VCaP (cell line): ENCODE measurements at regions not wholly inside any gene's neighbourhood (a gene's known extent, or its start where the extent isn't known, plus 50 kb on each side); places are given as distances from the start of the nearest gene placed in this dataset.
"Not testable (repeated sequence)": the region's sequence is repeated elsewhere in the genome, so short reads cannot be mapped to it uniquely, and the experiment has no call there.

Experiments used
- H3K27ac ChIP-seq: fragments of 450-650 bp; 2 replicates; pipeline ENCODE4 v1.5.1; 2017
- CTCF ChIP-seq: fragments of 450-650 bp; conservative IDR thresholded peaks from 2 replicates; pipeline ENCODE4 v1.5.1; 2017; ENCODE audit warnings: mild to moderate bottlenecking, moderate library complexity

- H3K27ac ChIP-seq, result no peak overlapping the region
- TF ChIP-seq CTCF, result no peak
Measured at GRCh38 chr6:51118792-51119191, 300.1 kb downstream of the TFAP2B start.

- no peak overlapping the region for H3K27ac ChIP-seq
- no peak for TF ChIP-seq CTCF
Measured at GRCh38 chr6:51120016-51120415, 301.3 kb downstream of the TFAP2B start.

- H3K27ac ChIP-seq, result not testable (repeated sequence)
Measured at GRCh38 chr6:51121380-51121976, 302.8 kb downstream of the TFAP2B start.

- H3K27ac ChIP-seq, result no peak overlapping the region
Measured at GRCh38 chr6:51129043-51129442, 310.4 kb downstream of the TFAP2B start.

GRCh38 chr6:51137777-51138176 lies 319.1 kb downstream of the TFAP2B start:
- TF ChIP-seq CTCF, result no peak
- H3K27ac ChIP-seq, result no peak overlapping the region

More at GRCh38 chr6:51129043-51129442, 310.4 kb downstream of the TFAP2B start:
- no peak for TF ChIP-seq CTCF

- H3K27ac ChIP-seq, result no peak overlapping the region
- no peak for TF ChIP-seq CTCF
Measured at GRCh38 chr6:51139950-51140385, 321.3 kb downstream of the TFAP2B start.

GRCh38 chr6:51141080-51141479 lies 322.4 kb downstream of the TFAP2B start:
- TF ChIP-seq CTCF, result no peak
- H3K27ac ChIP-seq, result no peak overlapping the region

- TF ChIP-seq CTCF, result no peak
- H3K27ac ChIP-seq, result no peak overlapping the region
Measured at GRCh38 chr6:51147756-51148155, 329.1 kb downstream of the TFAP2B start.
